ENCODE measurements at regions not wholly inside any gene's neighbourhood (a gene's known extent, or its start where the extent isn't known, plus 50 kb on each side); places are given as distances from the start of the nearest gene placed in this dataset.
"Not testable (repeated sequence)": the region's sequence is repeated elsewhere in the genome, so short reads cannot be mapped to it uniquely, and the experiment has no call there.

DNA sequence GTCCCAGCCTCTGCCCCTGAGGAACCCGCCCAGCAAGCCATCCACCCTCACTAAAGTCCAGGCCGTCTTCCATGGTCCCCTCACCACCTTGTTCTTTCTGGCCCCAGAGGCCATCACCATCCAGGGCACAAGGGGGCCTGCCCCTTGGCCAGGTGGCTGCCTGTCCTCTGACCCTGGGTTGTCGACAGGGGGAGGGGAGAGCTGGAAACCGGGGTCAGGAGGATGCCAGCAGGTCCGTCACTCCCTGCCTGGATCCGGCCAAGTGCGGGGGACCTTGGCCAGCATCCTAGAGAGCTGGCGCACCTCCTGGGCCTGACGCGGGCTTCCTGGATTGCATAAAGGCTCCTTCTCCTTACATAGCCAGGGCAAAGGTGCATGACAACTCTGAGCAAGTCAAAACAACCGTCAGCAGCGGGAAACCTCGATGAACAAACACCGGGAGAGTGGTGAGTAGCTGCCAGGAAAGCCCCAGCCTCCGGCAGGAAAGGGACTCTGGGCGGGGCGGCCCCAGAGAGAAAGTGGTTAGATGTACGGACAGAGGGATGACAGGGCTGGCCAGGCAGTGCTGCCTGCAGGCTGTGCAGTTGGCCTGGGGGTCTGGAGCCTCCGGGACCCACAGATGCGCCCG lies 4461.2 kb upstream of the TPTE start:
- TF ChIP-seq POLR2AphosphoS5 (IDR thresholded peaks at IDR 0.05; ENCODE audit: low read depth); JUNB (IDR thresholded peaks at IDR 0.05; ENCODE audit: unreplicated experiment); EZH2 (IDR thresholded peaks at IDR 0.05; ENCODE audit: low read depth, unreplicated experiment); CREB1 (CRISPR knock-in tag; IDR thresholded peaks at IDR 0.05; ENCODE audit: low read depth); EZH2phosphoT487 (IDR thresholded peaks at IDR 0.05; ENCODE audit: unreplicated experiment); ZNF114 (CRISPR knock-in tag; IDR thresholded peaks at IDR 0.05); STAT1 (IDR thresholded peaks at IDR 0.05; ENCODE audit: unreplicated experiment): not testable (repeated sequence)
- TF ChIP-seq, protein P1, sequence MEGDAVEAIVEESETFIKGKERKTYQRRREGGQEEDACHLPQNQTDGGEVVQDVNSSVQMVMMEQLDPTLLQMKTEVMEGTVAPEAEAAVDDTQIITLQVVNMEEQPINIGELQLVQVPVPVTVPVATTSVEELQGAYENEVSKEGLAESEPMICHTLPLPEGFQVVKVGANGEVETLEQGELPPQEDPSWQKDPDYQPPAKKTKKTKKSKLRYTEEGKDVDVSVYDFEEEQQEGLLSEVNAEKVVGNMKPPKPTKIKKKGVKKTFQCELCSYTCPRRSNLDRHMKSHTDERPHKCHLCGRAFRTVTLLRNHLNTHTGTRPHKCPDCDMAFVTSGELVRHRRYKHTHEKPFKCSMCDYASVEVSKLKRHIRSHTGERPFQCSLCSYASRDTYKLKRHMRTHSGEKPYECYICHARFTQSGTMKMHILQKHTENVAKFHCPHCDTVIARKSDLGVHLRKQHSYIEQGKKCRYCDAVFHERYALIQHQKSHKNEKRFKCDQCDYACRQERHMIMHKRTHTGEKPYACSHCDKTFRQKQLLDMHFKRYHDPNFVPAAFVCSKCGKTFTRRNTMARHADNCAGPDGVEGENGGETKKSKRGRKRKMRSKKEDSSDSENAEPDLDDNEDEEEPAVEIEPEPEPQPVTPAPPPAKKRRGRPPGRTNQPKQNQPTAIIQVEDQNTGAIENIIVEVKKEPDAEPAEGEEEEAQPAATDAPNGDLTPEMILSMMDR (conservative IDR thresholded peaks at IDR 0.05; ENCODE audit: low read depth in 2 of 2), result not testable (repeated sequence)
- TF ChIP-seq, protein P2, sequence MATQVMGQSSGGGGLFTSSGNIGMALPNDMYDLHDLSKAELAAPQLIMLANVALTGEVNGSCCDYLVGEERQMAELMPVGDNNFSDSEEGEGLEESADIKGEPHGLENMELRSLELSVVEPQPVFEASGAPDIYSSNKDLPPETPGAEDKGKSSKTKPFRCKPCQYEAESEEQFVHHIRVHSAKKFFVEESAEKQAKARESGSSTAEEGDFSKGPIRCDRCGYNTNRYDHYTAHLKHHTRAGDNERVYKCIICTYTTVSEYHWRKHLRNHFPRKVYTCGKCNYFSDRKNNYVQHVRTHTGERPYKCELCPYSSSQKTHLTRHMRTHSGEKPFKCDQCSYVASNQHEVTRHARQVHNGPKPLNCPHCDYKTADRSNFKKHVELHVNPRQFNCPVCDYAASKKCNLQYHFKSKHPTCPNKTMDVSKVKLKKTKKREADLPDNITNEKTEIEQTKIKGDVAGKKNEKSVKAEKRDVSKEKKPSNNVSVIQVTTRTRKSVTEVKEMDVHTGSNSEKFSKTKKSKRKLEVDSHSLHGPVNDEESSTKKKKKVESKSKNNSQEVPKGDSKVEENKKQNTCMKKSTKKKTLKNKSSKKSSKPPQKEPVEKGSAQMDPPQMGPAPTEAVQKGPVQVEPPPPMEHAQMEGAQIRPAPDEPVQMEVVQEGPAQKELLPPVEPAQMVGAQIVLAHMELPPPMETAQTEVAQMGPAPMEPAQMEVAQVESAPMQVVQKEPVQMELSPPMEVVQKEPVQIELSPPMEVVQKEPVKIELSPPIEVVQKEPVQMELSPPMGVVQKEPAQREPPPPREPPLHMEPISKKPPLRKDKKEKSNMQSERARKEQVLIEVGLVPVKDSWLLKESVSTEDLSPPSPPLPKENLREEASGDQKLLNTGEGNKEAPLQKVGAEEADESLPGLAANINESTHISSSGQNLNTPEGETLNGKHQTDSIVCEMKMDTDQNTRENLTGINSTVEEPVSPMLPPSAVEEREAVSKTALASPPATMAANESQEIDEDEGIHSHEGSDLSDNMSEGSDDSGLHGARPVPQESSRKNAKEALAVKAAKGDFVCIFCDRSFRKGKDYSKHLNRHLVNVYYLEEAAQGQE (IDR thresholded peaks at IDR 0.05; ENCODE audit: unreplicated experiment), result not testable (repeated sequence)
- TF ChIP-seq, protein P3, sequence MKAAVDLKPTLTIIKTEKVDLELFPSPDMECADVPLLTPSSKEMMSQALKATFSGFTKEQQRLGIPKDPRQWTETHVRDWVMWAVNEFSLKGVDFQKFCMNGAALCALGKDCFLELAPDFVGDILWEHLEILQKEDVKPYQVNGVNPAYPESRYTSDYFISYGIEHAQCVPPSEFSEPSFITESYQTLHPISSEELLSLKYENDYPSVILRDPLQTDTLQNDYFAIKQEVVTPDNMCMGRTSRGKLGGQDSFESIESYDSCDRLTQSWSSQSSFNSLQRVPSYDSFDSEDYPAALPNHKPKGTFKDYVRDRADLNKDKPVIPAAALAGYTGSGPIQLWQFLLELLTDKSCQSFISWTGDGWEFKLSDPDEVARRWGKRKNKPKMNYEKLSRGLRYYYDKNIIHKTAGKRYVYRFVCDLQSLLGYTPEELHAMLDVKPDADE (IDR thresholded peaks at IDR 0.05), result not testable (repeated sequence)
